HG02763 (cell line): ENCODE measurements at regions not wholly inside any gene's neighbourhood (a gene's known extent, or its start where the extent isn't known, plus 50 kb on each side); places are given as distances from the start of the nearest gene placed in this dataset.

ENCODE experiments used
- ATAC-seq: cut with Tn5 transposase; IDR thresholded peaks from one replicate; pipeline ENCODE4 v1.9.1; 2021; ENCODE audit warnings: mild to moderate bottlenecking, moderate library complexity; ENCODE audit not compliant: unreplicated experiment

GRCh38 chr2:38174131-38174530 is 98.2 kb upstream of the CYP1B1 start:
- ATAC-seq, result no peak

- ATAC-seq, result no peak
These were observed 97.7 kb upstream of the CYP1B1 start for GRCh38 chr2:38173683-38174082.

GRCh38 chr2:38171208-38171855 is 95.4 kb upstream of the CYP1B1 start:
- ATAC-seq, result no peak

- no peak for ATAC-seq
These were observed 94.8 kb upstream of the CYP1B1 start for GRCh38 chr2:38170733-38171132.

GRCh38 chr2:38170067-38170466 is 94.1 kb upstream of the CYP1B1 start:
- ATAC-seq, result no peak

GRCh38 chr2:38168710-38169480 is 92.9 kb upstream of the CYP1B1 start:
- ATAC-seq, result no peak

- ATAC-seq, result no peak
These were observed 92.0 kb upstream of the CYP1B1 start for GRCh38 chr2:38167968-38168350.

GRCh38 chr2:38165698-38166097 is 89.7 kb upstream of the CYP1B1 start:
- ATAC-seq, result no peak

GRCh38 chr2:38164881-38165280 is 88.9 kb upstream of the CYP1B1 start:
- peak; percentile 75 for ATAC-seq

GRCh38 chr2:38163579-38163978 is 87.6 kb upstream of the CYP1B1 start:
- no peak for ATAC-seq

GRCh38 chr2:38163006-38163405 is 87.1 kb upstream of the CYP1B1 start:
- ATAC-seq, result no peak

- no peak for ATAC-seq
These were observed 84.6 kb upstream of the CYP1B1 start for GRCh38 chr2:38160516-38160915.

GRCh38 chr2:38159597-38159996 is 83.6 kb upstream of the CYP1B1 start:
- no peak for ATAC-seq

- no peak for ATAC-seq
These were observed 83.2 kb upstream of the CYP1B1 start for GRCh38 chr2:38159191-38159590.

- no peak for ATAC-seq
These were observed 82.6 kb upstream of the CYP1B1 start for GRCh38 chr2:38158378-38159118.

GRCh38 chr2:38156436-38156835 is 80.5 kb upstream of the CYP1B1 start:
- ATAC-seq, result no peak

- ATAC-seq, result no peak
These were observed 79.1 kb upstream of the CYP1B1 start for GRCh38 chr2:38155015-38155414.

GRCh38 chr2:38154395-38154794 is 78.4 kb upstream of the CYP1B1 start:
- no peak for ATAC-seq

GRCh38 chr2:38153476-38154135 is 77.7 kb upstream of the CYP1B1 start:
- no peak for ATAC-seq

- ATAC-seq, result no peak
These were observed 77.0 kb upstream of the CYP1B1 start for GRCh38 chr2:38152913-38153312.

GRCh38 chr2:38152035-38152434 is 76.1 kb upstream of the CYP1B1 start:
- no peak for ATAC-seq
